Skeletal muscle cell (primary cell): ENCODE measurements at regions not wholly inside any gene's neighbourhood (a gene's known extent, or its start where the extent isn't known, plus 50 kb on each side); places are given as distances from the start of the nearest gene placed in this dataset.

Source experiments
- DNase-seq: peaks from one replicate; pipeline ENCODE4 v3.0.0-alpha.2; 2010; ENCODE audit warnings: low read depth
- H3K4me3 ChIP-seq: 2 replicates; pipeline ENCODE4 v1.5.1; 2011; ENCODE audit warnings: low read depth, mild to moderate bottlenecking, control low read depth, low read length, moderate library complexity

- DNase-seq, result no peak
Measured at GRCh38 chr3:10555263-10555662, 49.9 kb upstream of the ATP2B2 start.

GRCh38 chr3:10556312-10556711, 50.9 kb upstream of the ATP2B2 start:
- DNase-seq, result no peak
- H3K4me3 ChIP-seq, result no peak overlapping the region

More at GRCh38 chr3:10555263-10555662, 49.9 kb upstream of the ATP2B2 start:
- no peak overlapping the region for H3K4me3 ChIP-seq

- no peak for DNase-seq
- no peak overlapping the region for H3K4me3 ChIP-seq
Measured at GRCh38 chr3:10557250-10557649, 51.9 kb upstream of the ATP2B2 start.

- no peak overlapping the region for H3K4me3 ChIP-seq
- no peak for DNase-seq
Measured at GRCh38 chr3:10557781-10558373, 52.5 kb upstream of the ATP2B2 start.

DNA sequence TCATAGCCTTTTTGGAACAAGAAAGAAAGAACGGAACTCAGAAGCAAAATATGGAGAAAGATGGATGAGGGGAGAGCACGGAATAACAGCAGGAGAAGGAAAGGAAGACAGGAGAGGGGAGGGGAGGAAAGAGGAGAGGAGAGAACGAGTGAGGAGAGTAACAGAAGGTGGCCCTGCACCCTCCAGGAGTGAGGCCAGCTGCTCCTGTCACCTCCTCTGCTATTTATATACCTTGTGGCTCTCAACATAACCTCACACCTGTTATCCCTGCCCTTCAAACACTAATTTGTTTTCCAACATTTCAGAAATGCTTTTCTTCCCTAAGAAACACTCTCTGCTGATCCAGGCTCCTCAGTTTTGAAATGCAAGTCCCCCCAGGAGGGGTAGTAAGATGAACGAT, 53.4 kb upstream of the ATP2B2 start:
- no peak for DNase-seq
- no peak overlapping the region for H3K4me3 ChIP-seq

- no peak for DNase-seq
- no peak overlapping the region for H3K4me3 ChIP-seq
Measured at GRCh38 chr3:10560060-10560861, 54.9 kb upstream of the ATP2B2 start.

DNA sequence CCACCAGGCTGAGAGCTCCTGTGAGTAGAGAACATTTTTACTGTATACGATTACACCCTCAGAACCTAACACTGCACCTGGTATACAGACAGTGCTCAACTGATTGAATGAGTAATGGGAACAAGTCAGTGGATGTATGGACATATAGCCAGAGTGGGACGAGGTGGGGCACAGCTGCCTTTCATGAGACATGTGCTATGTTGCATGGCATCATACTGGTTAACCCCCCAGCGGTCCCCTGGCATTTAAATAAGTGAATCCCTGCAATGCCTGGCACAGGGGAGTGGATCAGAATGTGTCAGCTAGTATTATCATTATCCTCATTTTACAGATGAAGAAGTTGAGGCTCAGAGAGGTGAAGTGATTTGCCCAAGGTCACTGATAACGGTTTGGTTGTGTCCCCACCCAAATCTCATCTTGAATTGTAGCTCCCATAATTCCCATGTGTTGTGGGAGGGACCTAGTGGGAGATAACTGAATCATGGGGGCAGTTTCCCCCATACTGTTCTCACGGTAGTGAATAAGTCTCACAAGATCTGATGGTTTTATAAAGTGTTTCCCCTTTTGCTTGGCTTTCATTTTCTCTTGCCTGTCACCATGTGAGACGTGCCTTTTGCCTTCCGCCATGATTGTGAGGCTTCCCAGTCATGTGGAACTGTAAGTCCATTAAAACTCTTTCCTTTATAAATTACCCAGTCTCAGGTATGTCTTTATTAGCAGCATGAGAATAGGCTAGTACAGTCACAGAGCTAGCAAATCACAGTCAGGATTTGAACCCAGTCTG, 56.0 kb upstream of the ATP2B2 start:
- DNase-seq, result no peak
- H3K4me3 ChIP-seq, result no peak overlapping the region

DNA sequence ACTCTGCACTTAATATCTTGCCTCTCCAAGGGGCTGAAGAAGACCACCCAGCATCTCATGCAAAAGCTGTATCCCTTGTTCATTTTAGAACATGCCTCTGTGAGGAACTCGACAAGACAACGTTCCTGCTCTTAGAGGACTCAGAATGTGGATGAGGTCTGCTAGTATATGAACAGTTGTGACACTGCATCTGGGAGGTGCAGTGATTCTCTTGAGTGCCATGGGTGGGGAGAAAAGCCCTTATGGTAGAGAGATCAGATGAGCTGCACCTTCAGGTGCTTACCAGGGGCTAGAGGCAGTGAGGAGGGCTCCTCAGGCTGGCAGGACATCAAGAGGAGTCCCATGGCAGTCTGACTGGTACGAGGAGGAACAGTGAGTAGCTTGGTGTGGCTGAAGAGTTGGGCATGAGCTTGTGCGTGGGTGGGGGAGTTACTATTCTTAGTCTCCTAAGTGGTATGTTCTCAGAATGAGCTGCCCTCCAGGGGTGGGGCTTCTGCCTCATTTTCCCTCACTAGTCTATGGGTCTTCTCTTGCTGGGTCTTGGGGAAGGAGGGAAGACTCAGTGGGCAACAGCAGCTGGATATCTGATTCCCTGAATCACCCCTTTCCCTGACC, 56.7 kb upstream of the ATP2B2 start:
- no peak overlapping the region for H3K4me3 ChIP-seq
- DNase-seq, result no peak

DNA sequence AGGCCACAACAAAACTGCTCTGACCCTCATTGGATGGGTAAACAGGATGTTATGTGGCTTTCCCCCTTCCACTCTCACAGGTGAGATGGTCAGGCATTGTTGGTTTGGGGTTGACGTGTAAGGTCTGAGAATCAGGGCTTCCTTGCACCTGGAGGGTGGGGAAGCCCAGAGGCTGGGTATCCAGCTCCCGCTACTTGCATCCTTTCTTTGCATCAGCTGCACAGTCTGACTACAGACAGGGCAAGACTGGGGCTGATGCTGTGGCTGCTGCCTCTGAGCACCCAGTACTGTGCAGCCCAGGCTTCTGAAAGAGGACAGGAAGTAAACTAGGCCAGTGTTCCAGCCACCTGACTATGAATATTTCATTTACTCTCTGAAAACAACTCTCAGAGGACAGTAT, 58.0 kb upstream of the ATP2B2 start:
- no peak for DNase-seq
- no peak overlapping the region for H3K4me3 ChIP-seq

GRCh38 chr3:10565814-10566213, 60.4 kb upstream of the ATP2B2 start:
- H3K4me3 ChIP-seq, result no peak overlapping the region
- DNase-seq, result no peak

DNA sequence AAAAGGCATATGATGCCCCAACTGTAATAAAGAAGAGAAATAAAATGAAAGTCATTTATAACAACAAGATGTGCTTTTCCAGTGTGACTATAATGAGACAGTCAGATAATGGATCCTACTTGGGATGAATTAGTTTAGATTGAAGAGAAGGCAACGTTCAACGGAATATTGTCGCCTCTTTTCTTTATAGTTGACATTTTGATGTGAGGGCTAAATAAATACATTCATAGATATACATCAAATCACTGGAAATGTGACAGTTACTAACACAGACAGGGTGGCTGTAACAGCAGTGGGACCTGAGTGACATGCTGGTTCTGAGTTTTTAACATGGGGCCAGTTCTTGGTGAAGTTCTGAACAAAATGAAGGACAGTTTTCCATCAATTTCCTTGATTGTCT, 61.1 kb upstream of the ATP2B2 start:
- H3K4me3 ChIP-seq, result no peak overlapping the region
- DNase-seq, result no peak

GRCh38 chr3:10568549-10568948, 63.2 kb upstream of the ATP2B2 start:
- H3K4me3 ChIP-seq, result no peak overlapping the region
- no peak for DNase-seq

DNA sequence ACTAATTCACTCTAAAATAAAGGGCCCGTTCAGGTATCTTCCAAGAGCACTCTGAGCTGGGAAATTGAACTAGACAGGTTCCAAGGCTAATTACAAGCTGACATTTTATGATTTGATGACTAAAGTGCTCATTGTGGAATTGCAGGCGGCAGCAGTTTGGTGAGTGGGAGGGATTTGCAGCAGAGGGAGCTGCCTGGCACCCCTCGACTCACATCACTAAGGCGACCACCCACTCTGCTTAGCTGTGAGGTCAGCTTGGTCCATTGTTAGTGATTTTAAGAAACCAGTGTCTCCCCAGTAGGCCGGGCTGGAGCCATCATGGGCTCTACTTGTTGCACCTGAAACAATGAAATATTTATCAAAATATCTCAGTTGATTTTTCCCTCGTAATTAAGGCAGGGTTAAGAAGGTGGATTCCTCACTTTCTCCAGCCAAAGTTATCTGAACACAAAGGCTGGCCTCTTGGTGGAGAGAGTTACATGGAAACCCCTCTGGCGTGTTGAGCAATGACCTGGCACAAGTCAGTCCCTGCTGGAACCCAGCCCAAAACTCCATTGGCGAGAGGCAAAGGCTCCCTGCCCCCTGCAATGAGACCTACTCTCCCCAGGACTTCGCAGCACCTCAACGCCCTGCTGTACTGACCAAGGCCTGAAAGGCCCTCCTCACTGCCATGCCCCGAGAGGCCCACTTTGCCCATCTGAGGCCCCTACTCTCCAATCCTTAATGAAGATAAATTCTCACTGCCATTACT, 65.0 kb upstream of the ATP2B2 start:
- H3K4me3 ChIP-seq, result no peak overlapping the region
- no peak for DNase-seq

GRCh38 chr3:10574101-10574620, 68.8 kb upstream of the ATP2B2 start:
- H3K4me3 ChIP-seq, result no peak overlapping the region
- no peak for DNase-seq

GRCh38 chr3:10575601-10576160, 70.3 kb upstream of the ATP2B2 start:
- H3K4me3 ChIP-seq, result no peak overlapping the region
- DNase-seq, result no peak

DNA sequence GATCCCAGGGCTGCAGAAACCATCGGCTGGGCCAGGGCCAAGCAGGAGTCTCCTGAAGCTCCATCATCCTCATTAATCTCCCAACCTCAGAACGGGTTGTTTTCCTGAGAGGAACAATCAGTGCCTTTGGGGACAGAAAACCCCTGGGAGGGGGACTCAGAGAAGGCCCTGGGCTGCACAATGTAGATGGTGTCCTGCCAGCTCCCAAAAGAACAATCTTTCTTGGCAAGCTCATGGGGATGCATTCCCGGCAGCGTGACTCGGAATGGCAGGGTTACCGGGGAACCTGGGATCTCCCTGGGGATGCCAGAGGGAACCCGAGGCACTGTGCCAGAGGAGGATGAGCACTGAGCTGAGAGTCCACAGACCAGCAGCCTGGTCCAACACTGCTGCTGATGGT, 72.1 kb upstream of the ATP2B2 start:
- no peak for DNase-seq
- H3K4me3 ChIP-seq, result no peak overlapping the region

DNA sequence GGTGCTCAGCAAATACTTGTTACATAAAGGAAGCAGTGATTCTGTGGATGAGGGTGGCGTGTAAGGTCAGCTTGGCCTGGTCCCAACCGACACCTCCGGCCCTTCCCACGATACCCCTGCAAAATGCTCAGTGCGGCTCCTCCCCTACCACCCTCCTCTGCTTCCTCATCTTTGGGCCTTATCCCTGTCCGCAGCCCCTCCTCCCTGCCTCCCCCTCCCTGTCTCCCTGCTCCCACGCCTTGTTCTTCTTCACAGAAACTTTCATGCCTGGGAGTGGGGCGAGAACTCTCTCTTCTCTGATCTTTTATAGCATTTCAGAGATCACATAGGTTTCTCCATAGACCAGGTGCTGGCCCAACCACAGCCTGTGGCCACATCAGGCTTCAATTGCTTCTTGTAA, 75.0 kb upstream of the ATP2B2 start:
- H3K4me3 ChIP-seq, result no peak overlapping the region

DNA sequence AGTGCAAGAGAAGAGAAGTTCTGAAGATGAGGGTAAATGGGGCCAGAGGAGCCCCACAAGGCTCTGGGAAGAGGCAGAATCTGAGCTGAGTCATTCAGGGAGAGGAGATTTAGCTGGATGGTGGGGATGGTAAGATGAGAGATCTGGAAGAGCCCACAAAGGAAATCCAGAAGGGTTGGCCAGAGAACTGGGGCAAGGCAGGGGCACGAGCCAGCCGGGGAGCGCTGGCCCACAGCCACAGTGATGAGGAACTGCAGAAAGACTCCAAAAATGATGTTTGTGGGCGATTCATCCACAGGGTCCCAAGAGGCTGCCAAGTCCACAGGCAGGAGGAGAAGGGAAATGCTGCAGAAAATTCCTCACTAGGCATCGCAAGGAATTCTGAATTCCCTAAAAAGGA, 75.9 kb upstream of the ATP2B2 start:
- DNase-seq, result no peak

More for the DNA sequence above, 75.0 kb upstream of the ATP2B2 start:
- no peak for DNase-seq

DNA sequence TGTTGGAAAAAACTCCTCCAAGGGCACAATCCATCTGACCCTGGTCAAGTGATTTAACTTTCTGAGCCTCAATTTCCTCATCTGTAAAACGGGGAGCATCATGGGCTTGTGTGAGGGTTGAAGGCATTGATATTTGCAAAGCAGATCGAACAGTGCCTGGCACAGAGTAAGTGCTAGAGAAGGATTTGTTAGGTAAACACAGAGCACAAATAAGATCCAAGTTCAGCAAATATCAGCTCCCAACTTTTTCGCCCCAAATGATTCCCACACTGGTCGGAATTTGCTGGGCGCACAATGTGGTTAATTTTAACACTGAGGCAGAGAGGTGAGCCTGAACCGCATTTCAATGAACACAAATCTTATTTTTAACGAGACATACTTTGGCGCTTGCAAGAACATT, 76.3 kb upstream of the ATP2B2 start:
- no peak for DNase-seq
- H3K4me3 ChIP-seq, result no peak overlapping the region

More for the DNA sequence above, 75.9 kb upstream of the ATP2B2 start:
- no peak overlapping the region for H3K4me3 ChIP-seq
